ENCODE measurements at regions not wholly inside any gene's neighbourhood (a gene's known extent, or its start where the extent isn't known, plus 50 kb on each side); places are given as distances from the start of the nearest gene placed in this dataset.

DNA sequence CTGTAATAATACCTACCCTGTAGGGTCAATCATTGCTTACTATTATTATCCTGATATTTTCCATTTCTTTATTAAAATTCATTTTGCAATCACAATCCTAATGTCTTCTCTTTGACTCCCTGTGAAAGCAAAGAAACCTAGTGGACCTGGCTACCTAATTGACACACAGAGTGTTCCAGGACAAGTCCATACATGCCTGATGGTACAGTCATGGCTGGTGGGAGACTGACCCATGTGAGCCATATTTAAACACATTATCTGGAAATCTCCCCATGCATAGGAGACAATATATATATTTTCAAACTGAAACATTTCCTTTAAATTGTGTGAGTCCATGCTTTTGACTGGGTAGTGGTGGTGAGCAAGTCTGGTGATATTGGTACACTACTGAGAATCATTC lies 230.6 kb upstream of the DACH1 start:
- H3K4me1 Mint-ChIP-seq (ENCODE audit: insufficient read depth, unreplicated experiment) = peaks cover 5% of the 10 kb centered on the region
- intact Hi-C loops (cut with micrococcal nuclease) = no loop called here

DNA sequence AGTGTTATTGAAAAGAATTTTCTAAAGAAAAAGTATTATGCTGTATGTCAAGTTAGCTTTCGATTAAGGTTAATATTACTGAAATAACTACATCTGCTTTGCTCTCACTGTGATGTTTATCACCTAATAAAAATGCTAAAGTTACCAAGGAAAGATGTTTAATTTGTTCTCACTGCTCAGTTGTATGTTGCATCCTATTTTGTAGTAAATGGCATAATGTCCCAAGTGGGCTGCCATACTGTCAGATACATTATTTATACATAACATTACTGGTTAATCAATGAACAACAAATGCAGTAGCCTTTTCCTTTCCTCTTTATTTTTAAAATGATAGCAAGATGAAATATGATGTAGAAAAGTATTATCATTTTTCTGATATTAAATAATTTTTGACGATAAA lies 226.3 kb upstream of the DACH1 start:
- BruUV-seq (replicated peaks) = no TSS peak
- TF ChIP-seq, protein P1, sequence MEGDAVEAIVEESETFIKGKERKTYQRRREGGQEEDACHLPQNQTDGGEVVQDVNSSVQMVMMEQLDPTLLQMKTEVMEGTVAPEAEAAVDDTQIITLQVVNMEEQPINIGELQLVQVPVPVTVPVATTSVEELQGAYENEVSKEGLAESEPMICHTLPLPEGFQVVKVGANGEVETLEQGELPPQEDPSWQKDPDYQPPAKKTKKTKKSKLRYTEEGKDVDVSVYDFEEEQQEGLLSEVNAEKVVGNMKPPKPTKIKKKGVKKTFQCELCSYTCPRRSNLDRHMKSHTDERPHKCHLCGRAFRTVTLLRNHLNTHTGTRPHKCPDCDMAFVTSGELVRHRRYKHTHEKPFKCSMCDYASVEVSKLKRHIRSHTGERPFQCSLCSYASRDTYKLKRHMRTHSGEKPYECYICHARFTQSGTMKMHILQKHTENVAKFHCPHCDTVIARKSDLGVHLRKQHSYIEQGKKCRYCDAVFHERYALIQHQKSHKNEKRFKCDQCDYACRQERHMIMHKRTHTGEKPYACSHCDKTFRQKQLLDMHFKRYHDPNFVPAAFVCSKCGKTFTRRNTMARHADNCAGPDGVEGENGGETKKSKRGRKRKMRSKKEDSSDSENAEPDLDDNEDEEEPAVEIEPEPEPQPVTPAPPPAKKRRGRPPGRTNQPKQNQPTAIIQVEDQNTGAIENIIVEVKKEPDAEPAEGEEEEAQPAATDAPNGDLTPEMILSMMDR (IDR thresholded peaks at IDR 0.05; ENCODE audit: unreplicated experiment) = no peak
- CTCF ChIA-PET = no interaction called here
- H3K4me1 Mint-ChIP-seq (ENCODE audit: insufficient read depth, unreplicated experiment) = peaks cover 5% of the 10 kb centered on the region
- H3K27ac Mint-ChIP-seq (ENCODE audit: low read depth, unreplicated experiment) = no peak overlapping the region
- no peak overlapping the region for H3K4me3 Mint-ChIP-seq (ENCODE audit: unreplicated experiment)
- H3K27me3 Mint-ChIP-seq (ENCODE audit: insufficient read depth, unreplicated experiment) = no peaks in the 10 kb centered on the region
- POLR2A ChIA-PET = no interaction called here
- intact Hi-C loops (cut with micrococcal nuclease) = no loop called here
- no peaks in the 10 kb centered on the region for H3K9me3 Mint-ChIP-seq (ENCODE audit: unreplicated experiment)
- DNase-seq (ENCODE audit: unreplicated experiment) = no peak
- H3K36me3 Mint-ChIP-seq (ENCODE audit: insufficient read depth, unreplicated experiment) = no peaks in the 10 kb centered on the region

More for the DNA sequence above, 230.6 kb upstream of the DACH1 start:
- peak; percentile 54 for DNase-seq (ENCODE audit: unreplicated experiment)
- BruUV-seq (replicated peaks) = no TSS peak
- CTCF ChIA-PET = no interaction called here
- no peaks in the 10 kb centered on the region for H3K27me3 Mint-ChIP-seq (ENCODE audit: insufficient read depth, unreplicated experiment)
- no peak overlapping the region for H3K4me3 Mint-ChIP-seq (ENCODE audit: unreplicated experiment)
- TF ChIP-seq, protein P1 (IDR thresholded peaks at IDR 0.05; ENCODE audit: unreplicated experiment) = no peak
- peak overlapping the region; percentile 80 for H3K27ac Mint-ChIP-seq (ENCODE audit: low read depth, unreplicated experiment)
- no peaks in the 10 kb centered on the region for H3K9me3 Mint-ChIP-seq (ENCODE audit: unreplicated experiment)
- no peaks in the 10 kb centered on the region for H3K36me3 Mint-ChIP-seq (ENCODE audit: insufficient read depth, unreplicated experiment)
- POLR2A ChIA-PET = no interaction called here

DNA sequence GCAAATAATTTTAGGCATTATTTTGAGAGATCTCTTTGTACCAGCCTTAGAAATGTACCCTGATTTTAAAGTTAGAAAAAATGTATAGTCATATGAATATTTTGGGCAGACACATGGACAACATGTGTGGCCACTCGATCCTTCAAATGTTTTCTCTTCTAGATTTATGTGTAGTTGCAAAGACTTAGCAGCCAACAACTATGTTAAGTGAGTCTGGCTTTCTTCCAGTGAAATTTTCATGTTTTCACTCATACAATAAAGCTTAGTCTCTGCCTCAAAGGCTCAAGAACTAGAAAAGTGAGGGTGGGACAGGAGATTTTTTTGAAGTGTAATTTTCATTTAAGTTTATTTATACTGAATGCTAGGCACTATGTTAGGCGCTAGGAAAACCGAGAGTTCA lies 207.7 kb upstream of the DACH1 start:
- Mint-ChIP-seq H3K27me3 (ENCODE audit: insufficient read depth, unreplicated experiment) (peaks cover 26% of the 10 kb centered on the region), H3K27ac (ENCODE audit: low read depth, unreplicated experiment) (no peak overlapping the region), H3K9me3 (ENCODE audit: unreplicated experiment) (no peaks in the 10 kb centered on the region), H3K36me3 (ENCODE audit: insufficient read depth, unreplicated experiment) (no peaks in the 10 kb centered on the region), H3K4me3 (ENCODE audit: unreplicated experiment) (no peak overlapping the region), H3K4me1 (ENCODE audit: insufficient read depth, unreplicated experiment) (no peaks in the 10 kb centered on the region)
- ChIA-PET CTCF (interaction anchor here (0.7 kb wide), 1 partner anchor 44 kb away, joined by 5 read pairs; no protein-coding TSS in a partner anchor), POLR2A (no interaction called here)
- intact Hi-C loops (cut with micrococcal nuclease) = no loop called here
- BruUV-seq (replicated peaks) = no TSS peak
- no peak for DNase-seq (ENCODE audit: unreplicated experiment)
- TF ChIP-seq, protein P1 (IDR thresholded peaks at IDR 0.05; ENCODE audit: unreplicated experiment) = no peak

DNA sequence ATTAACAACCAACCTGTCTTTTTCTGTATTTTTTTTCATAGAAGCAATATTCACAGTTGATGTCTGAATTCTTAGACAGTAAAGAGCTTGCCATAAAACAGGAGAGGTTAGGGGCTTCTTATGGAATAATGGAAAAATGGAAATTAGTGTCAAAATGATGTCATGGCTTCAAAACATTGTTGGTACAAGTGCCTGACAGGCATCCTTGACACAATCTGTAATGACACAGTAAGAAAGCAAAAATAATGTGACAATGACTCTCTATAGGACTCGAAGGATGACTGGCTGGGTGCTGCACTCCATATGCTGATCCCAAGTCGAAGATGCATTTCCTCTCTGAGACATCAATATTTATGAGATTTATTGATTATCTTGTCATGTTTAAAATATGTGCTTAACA lies 205.3 kb upstream of the DACH1 start:
- no TSS peak for BruUV-seq (replicated peaks)
- intact Hi-C loops (cut with micrococcal nuclease) = no loop called here
- no peak for DNase-seq (ENCODE audit: unreplicated experiment)
- CTCF ChIA-PET = no interaction called here
- POLR2A ChIA-PET = interaction anchor here (0.6 kb wide), 1 partner anchor 933 kb away, joined by 3 read pairs; no protein-coding TSS in a partner anchor
- no peaks in the 10 kb centered on the region for H3K9me3 Mint-ChIP-seq (ENCODE audit: unreplicated experiment)
- H3K27ac Mint-ChIP-seq (ENCODE audit: low read depth, unreplicated experiment) = no peak overlapping the region
- no peak overlapping the region for H3K4me3 Mint-ChIP-seq (ENCODE audit: unreplicated experiment)
- H3K27me3 Mint-ChIP-seq (ENCODE audit: insufficient read depth, unreplicated experiment) = peaks cover 19% of the 10 kb centered on the region
- H3K4me1 Mint-ChIP-seq (ENCODE audit: insufficient read depth, unreplicated experiment) = no peaks in the 10 kb centered on the region
- TF ChIP-seq, protein P1 (IDR thresholded peaks at IDR 0.05; ENCODE audit: unreplicated experiment) = no peak
- no peaks in the 10 kb centered on the region for H3K36me3 Mint-ChIP-seq (ENCODE audit: insufficient read depth, unreplicated experiment)

Data from MCF 10A (cell line).